GM12878 (cell line): ENCODE measurements at regions not wholly inside any gene's neighbourhood (a gene's known extent, or its start where the extent isn't known, plus 50 kb on each side); places are given as distances from the start of the nearest gene placed in this dataset.

Experiments used
- ATAC-seq: fragments of 200-7000 bp; cut with Tn5 transposase; 3 replicates; pipeline ENCODE4 v1.9.1; 2020; ENCODE audit warnings: mild to moderate bottlenecking, moderate library complexity
- BruUV-seq: library from RNA; stranded (reverse); fragments of 400-500 nt; replicated peaks from 2 replicates; lab custom pipeline; 2021; lab: Mats Ljungman, UMichigan
- CTCF ChIA-PET: fragments of 300-600 bp; sonication (Branson Sonifier 250); formaldehyde crosslinking; extraction: SDS; loops from one replicate; lab custom pipeline; 2021; ENCODE audit warnings: inconsistent platforms; lab: Yijun Ruan, JAX
- POLR2A ChIA-PET: fragments of 350-600 bp; formaldehyde crosslinking; extraction: SDS; loops from one replicate; lab custom pipeline; 2021; ENCODE audit warnings: inconsistent platforms; lab: Charles Lee
- RAD21 ChIA-PET: fragments of 300-600 bp; sonication (Branson Sonifier 250); formaldehyde crosslinking; loops from one replicate; lab custom pipeline; 2023; ENCODE audit warnings: antibody characterized with exemption; ENCODE audit not compliant: unreplicated experiment; lab: Charles Lee
- SMC1A ChIA-PET: fragments of 300-600 bp; sonication (Branson Sonifier 250); formaldehyde crosslinking; loops from one replicate; lab custom pipeline; 2023; ENCODE audit not compliant: unreplicated experiment, uncharacterized antibody; lab: Charles Lee
- DNase-seq: peaks from one replicate; pipeline ENCODE4 v3.0.0-alpha.2; 2011; ENCODE audit warnings: low read depth, low spot score
- FAIRE-seq: peaks from 3 replicates; lab custom pipeline; 2011; peaks lifted over from hg19 to GRCh38; lab: Jason Lieb, UNC
- H2AFZ ChIP-seq: 2 replicates; pipeline ENCODE4 v1.6.0; 2011; ENCODE audit warnings: low read depth, low read length, control low read depth; ENCODE audit not compliant: control insufficient read depth
- H3K27ac ChIP-seq: 2 replicates; pipeline ENCODE4 v1.5.1; 2011; ENCODE audit warnings: control low read depth; ENCODE audit not compliant: control insufficient read depth, insufficient read depth
- H3K27me3 ChIP-seq, 2 experiments: replicated peaks in 1 of 2; 2 replicates each; pipeline versions ENCODE4 v1.6.0 to v1.6.1; 2011; ENCODE audit warnings: low read length in 1 of 2; ENCODE audit not compliant: control insufficient read depth in 2 of 2, insufficient read depth in 2 of 2
- H3K36me3 ChIP-seq, 2 experiments: 2 replicates each; pipeline ENCODE4 v1.5.1; 2011; ENCODE audit warnings: low read length in 1 of 2; ENCODE audit not compliant: control insufficient read depth in 2 of 2, insufficient read depth in 2 of 2
- H3K4me1 ChIP-seq: 2 replicates; pipeline ENCODE4 v1.6.1; 2011; ENCODE audit warnings: mild to moderate bottlenecking, low read length, moderate library complexity, mixed read lengths; ENCODE audit not compliant: control insufficient read depth, insufficient read depth
- H3K4me2 ChIP-seq: 2 replicates; pipeline ENCODE4 v1.6.0; 2011; ENCODE audit warnings: control low read depth; ENCODE audit not compliant: control insufficient read depth, insufficient read depth
- H3K4me3 ChIP-seq: fragments of 200-600 bp; sonication (generic); 2 replicates; pipeline ENCODE4 v1.5.1; 2016
- H3K79me2 ChIP-seq: 2 replicates; pipeline ENCODE4 v1.6.0; 2011; ENCODE audit warnings: low read length; ENCODE audit not compliant: control insufficient read depth, insufficient read depth
- H3K9ac ChIP-seq: 2 replicates; pipeline ENCODE4 v1.8.0; 2011; ENCODE audit warnings: low read length, control low read depth, mixed read lengths; ENCODE audit not compliant: control insufficient read depth, insufficient read depth
- H3K9me3 ChIP-seq: replicated peaks from 3 replicates; pipeline ENCODE4 v1.5.1; 2011; ENCODE audit warnings: mild to moderate bottlenecking, low read length; ENCODE audit not compliant: control insufficient read depth, insufficient read depth
- H4K20me1 ChIP-seq: 2 replicates; pipeline ENCODE4 v1.6.0; 2011; ENCODE audit not compliant: control insufficient read depth, insufficient read depth
- ASH2L ChIP-seq: fragments of 300-600, 200-600 bp; sonication (generic); IDR thresholded peaks from 2 replicates; pipeline ENCODE4 v1.6.1; 2017; ENCODE audit warnings: low read depth, mild to moderate bottlenecking, borderline replicate concordance
- BHLHE40 ChIP-seq, 2 experiments: fragments of 450-650 bp in 1 of 2; IDR thresholded peaks; 2 replicates each; pipeline ENCODE4 v1.6.1; 2011 to 2017; ENCODE audit warnings: low read depth in 2 of 2, borderline replicate concordance in 1 of 2, improper control_type of control experiment in 1 of 2, low read length in 1 of 2, mild to moderate bottlenecking in 1 of 2
- CBX5 ChIP-seq: sonication (generic); IDR thresholded peaks from 2 replicates; pipeline ENCODE4 v1.6.1; 2016; ENCODE audit warnings: low read depth, moderate library complexity, mild to moderate bottlenecking, inconsistent platforms
- LARP7 ChIP-seq: fragments of 450-650 bp; IDR thresholded peaks from 2 replicates; pipeline ENCODE4 v1.6.1; 2017; ENCODE audit warnings: mild to moderate bottlenecking
- MEF2B ChIP-seq: fragments of 450-650 bp; IDR thresholded peaks from 2 replicates; pipeline ENCODE4 v1.6.1; 2018; ENCODE audit warnings: mild to moderate bottlenecking, moderate library complexity; ENCODE audit not compliant: partially characterized antibody, poor library complexity, severe bottlenecking
- NFXL1 ChIP-seq: fragments of 450-650 bp; IDR thresholded peaks from 2 replicates; pipeline ENCODE4 v1.6.1; 2017; ENCODE audit warnings: antibody characterized with exemption, mild to moderate bottlenecking, borderline replicate concordance
- PAX5 ChIP-seq: IDR thresholded peaks from 2 replicates; pipeline ENCODE4 v1.6.1; 2011; ENCODE audit warnings: low read depth, low read length, borderline replicate concordance
- POLR2AphosphoS2 ChIP-seq: IDR thresholded peaks from 2 replicates; pipeline ENCODE4 v1.6.1; 2011; ENCODE audit warnings: low read depth, mild to moderate bottlenecking, low read length, improper control_type of control experiment, moderate library complexity
- RAD51 ChIP-seq: fragments of 450-650 bp; IDR thresholded peaks from 2 replicates; pipeline ENCODE4 v1.6.1; 2016; ENCODE audit warnings: moderate library complexity, mild to moderate bottlenecking, inconsistent platforms
- RELB ChIP-seq: fragments of 450-650 bp; IDR thresholded peaks from 2 replicates; pipeline ENCODE4 v1.6.1; 2017; ENCODE audit warnings: low read depth, mild to moderate bottlenecking, moderate library complexity
- RFX5 ChIP-seq: IDR thresholded peaks from 2 replicates; pipeline ENCODE4 v1.6.1; 2011; ENCODE audit warnings: low read depth, low read length, improper control_type of control experiment
- SREBF2 ChIP-seq: IDR thresholded peaks from 2 replicates; pipeline ENCODE4 v1.6.1; 2012; ENCODE audit warnings: mild to moderate bottlenecking, low read length
- USF1 ChIP-seq: IDR thresholded peaks from 2 replicates; pipeline ENCODE4 v1.6.1; 2011; ENCODE audit warnings: borderline replicate concordance, low read depth, mild to moderate bottlenecking, moderate library complexity, mixed read lengths, low read length; ENCODE audit not compliant: insufficient read depth; ENCODE audit errors: extremely low read length
- YBX1 ChIP-seq: fragments of 450-650 bp; IDR thresholded peaks from 2 replicates; pipeline ENCODE4 v1.6.1; 2016; ENCODE audit warnings: antibody characterized with exemption
- YY1 ChIP-seq: IDR thresholded peaks from 2 replicates; pipeline ENCODE4 v1.6.1; 2011; ENCODE audit warnings: low read depth, mild to moderate bottlenecking, low read length
- ZBED1 ChIP-seq: IDR thresholded peaks from 2 replicates; pipeline ENCODE4 v1.6.1; 2016; ENCODE audit warnings: borderline replicate concordance
- WGBS: methylation state at CpG from one replicate; pipeline ENCODE4 v1.1.6; 2016; ENCODE audit warnings: low lambda C conversion rate; ENCODE audit not compliant: insufficient replicate concordance, insufficient coverage; ENCODE audit errors: missing lambda C conversion rate; 5-methylcytosine and 5-hydroxymethylcytosine counted together
- in situ Hi-C: fragments of 300-500 bp; cut with MboI; formaldehyde crosslinking; loops from 9 replicates; pipeline ENCODE4 v1.14.3; 2018; ENCODE audit warnings: mixed read lengths
- intact Hi-C: fragments of 100-400 bp; cut with micrococcal nuclease; formaldehyde crosslinking; loops from one replicate; pipeline ENCODE4 v1.14.2; 2022; ENCODE audit not compliant: unreplicated experiment
- TF ChIP-seq, protein P1 (sequence below): fragments of 450-650 bp; IDR thresholded peaks from 2 replicates; pipeline ENCODE4 v1.6.1; 2017; ENCODE audit warnings: mild to moderate bottlenecking

GRCh38 chr3:176037636-176038035, 1159.6 kb downstream of the TBL1XR1 start:
- in situ Hi-C loops: no loop called here

DNA sequence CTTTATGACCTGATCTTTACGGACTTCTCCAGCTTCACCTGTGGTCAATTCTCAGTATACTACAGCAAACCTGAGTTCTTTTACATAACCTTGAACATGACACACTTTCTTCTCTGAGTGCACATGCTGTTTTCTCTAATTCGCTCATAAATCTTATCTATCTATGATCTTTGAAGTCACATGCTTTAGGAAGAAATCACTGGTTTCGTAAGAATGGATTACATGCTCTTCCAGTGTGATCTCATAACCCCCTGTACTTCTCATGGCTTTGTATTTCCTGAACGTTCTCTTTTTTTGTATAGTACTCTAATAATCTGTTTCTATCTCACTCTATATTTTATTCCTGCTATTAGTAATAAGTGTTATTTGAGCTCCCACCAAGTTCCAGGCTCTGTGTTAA, 1165.2 kb downstream of the TBL1XR1 start:
- in situ Hi-C loops (no loop called here), intact Hi-C loops (no loop called here)
- no peaks in the 10 kb centered on the region for H3K36me3 ChIP-seq
- ChIA-PET POLR2A (no interaction called here), CTCF (interaction anchor here (0.5 kb wide), 1 partner anchor 1966 kb away, joined by 3 read pairs; no protein-coding TSS in a partner anchor), RAD21 (no interaction called here), SMC1A (interaction anchor here (1.3 to 2.2 kb wide), 2 partner anchors 9 to 14 kb away, joined by 3 to 6 read pairs; no protein-coding TSS in a partner anchor)
- H3K4me2 ChIP-seq: no peak overlapping the region
- H3K27me3 ChIP-seq: no peaks in the 10 kb centered on the region
- 8% methylated on average over 4 of the region's 4 CpGs for WGBS
- no peak overlapping the region for H2AFZ ChIP-seq
- no peak overlapping the region for H3K27ac ChIP-seq
- no TSS peak for BruUV-seq
- H3K9me3 ChIP-seq: no peaks in the 10 kb centered on the region
- FAIRE-seq (no peak), ATAC-seq (no peak), DNase-seq (no peak)
- no peaks in the 10 kb centered on the region for H4K20me1 ChIP-seq
- no peaks in the 10 kb centered on the region for H3K79me2 ChIP-seq
- H3K4me3 ChIP-seq: no peak overlapping the region
- no peak overlapping the region for H3K9ac ChIP-seq
- no peaks in the 10 kb centered on the region for H3K4me1 ChIP-seq
- TF ChIP-seq YY1 (no peak), CBX5 (no peak), YBX1 (no peak), BHLHE40 (IDR thresholded peaks at IDR 0.05; ENCODE audit: borderline replicate concordance in 1 of 2, low read depth in 2 of 2, low read length in 1 of 2) (no peak), NFXL1 (no peak), USF1 (no peak), ZBED1 (no peak), MEF2B (no peak), POLR2AphosphoS2 (no peak), SREBF2 (no peak), RELB (no peak)
- TF ChIP-seq, protein P1, sequence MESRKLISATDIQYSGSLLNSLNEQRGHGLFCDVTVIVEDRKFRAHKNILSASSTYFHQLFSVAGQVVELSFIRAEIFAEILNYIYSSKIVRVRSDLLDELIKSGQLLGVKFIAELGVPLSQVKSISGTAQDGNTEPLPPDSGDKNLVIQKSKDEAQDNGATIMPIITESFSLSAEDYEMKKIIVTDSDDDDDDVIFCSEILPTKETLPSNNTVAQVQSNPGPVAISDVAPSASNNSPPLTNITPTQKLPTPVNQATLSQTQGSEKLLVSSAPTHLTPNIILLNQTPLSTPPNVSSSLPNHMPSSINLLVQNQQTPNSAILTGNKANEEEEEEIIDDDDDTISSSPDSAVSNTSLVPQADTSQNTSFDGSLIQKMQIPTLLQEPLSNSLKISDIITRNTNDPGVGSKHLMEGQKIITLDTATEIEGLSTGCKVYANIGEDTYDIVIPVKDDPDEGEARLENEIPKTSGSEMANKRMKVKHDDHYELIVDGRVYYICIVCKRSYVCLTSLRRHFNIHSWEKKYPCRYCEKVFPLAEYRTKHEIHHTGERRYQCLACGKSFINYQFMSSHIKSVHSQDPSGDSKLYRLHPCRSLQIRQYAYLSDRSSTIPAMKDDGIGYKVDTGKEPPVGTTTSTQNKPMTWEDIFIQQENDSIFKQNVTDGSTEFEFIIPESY: no peak

More at GRCh38 chr3:176037636-176038035, 1159.6 kb downstream of the TBL1XR1 start:
- CTCF ChIA-PET: no interaction called here
- H3K79me2 ChIP-seq: no peaks in the 10 kb centered on the region
- H3K9me3 ChIP-seq: no peaks in the 10 kb centered on the region
- BruUV-seq: no TSS peak
- SMC1A ChIA-PET: no interaction called here
- RAD21 ChIA-PET: no interaction called here
- no peaks in the 10 kb centered on the region for H3K4me1 ChIP-seq
- no peak for DNase-seq
- H3K27me3 ChIP-seq: no peaks in the 10 kb centered on the region
- H3K36me3 ChIP-seq: no peaks in the 10 kb centered on the region
- FAIRE-seq: no peak
- no peak overlapping the region for H3K4me3 ChIP-seq
- TF ChIP-seq ASH2L (no peak), RFX5 (no peak), MEF2B (no peak), RAD51 (no peak), LARP7 (no peak), PAX5 (no peak)
- no peak for ATAC-seq
- intact Hi-C loops: no loop called here
- H2AFZ ChIP-seq: no peak overlapping the region
- H3K4me2 ChIP-seq: no peak overlapping the region
- no peak overlapping the region for H3K9ac ChIP-seq
- no peaks in the 10 kb centered on the region for H4K20me1 ChIP-seq
- H3K27ac ChIP-seq: no peak overlapping the region
- WGBS: 0% methylated on average over 1 of the region's 1 CpG
- POLR2A ChIA-PET: no interaction called here
